Islet precursor cell (in vitro differentiated cells): ENCODE measurements at regions not wholly inside any gene's neighbourhood (a gene's known extent, or its start where the extent isn't known, plus 50 kb on each side); places are given as distances from the start of the nearest gene placed in this dataset.

Experiments used
- DNase-seq: peaks from one replicate; pipeline ENCODE4 v3.0.0-alpha.2; 2018

GRCh38 chr20:2237059-2237458 lies 58.7 kb upstream of the TGM3 start:
- peak; percentile 63 for DNase-seq

GRCh38 chr20:2238601-2239000 lies 57.2 kb upstream of the TGM3 start:
- no peak for DNase-seq

- DNase-seq: no peak
These were observed 55.0 kb upstream of the TGM3 start for GRCh38 chr20:2240835-2241234.

GRCh38 chr20:2242678-2243077 lies 53.1 kb upstream of the TGM3 start:
- DNase-seq: no peak

- DNase-seq: peak; percentile 30
These were observed 51.3 kb upstream of the TGM3 start for GRCh38 chr20:2244523-2244922.

GRCh38 chr20:2244993-2245392 lies 50.8 kb upstream of the TGM3 start:
- peak; percentile 50 for DNase-seq

- DNase-seq: peak; percentile 50
These were observed 50.2 kb upstream of the TGM3 start for GRCh38 chr20:2245637-2246036.
